Right cardiac atrium (tissue), 5 donors: ENCODE measurements at regions not wholly inside any gene's neighbourhood (a gene's known extent, or its start where the extent isn't known, plus 50 kb on each side); places are given as distances from the start of the nearest gene placed in this dataset.
"Not testable (repeated sequence)": the region's sequence is repeated elsewhere in the genome, so short reads cannot be mapped to it uniquely, and the experiment has no call there.

Experiments
- ATAC-seq, 2 donors: fragments of 200-7000 bp; cut with Tn5 transposase; one replicate each; pipeline versions ENCODE4 v1.8.0 to v1.9.1; 2020; ENCODE audit warnings: moderate library complexity in 2 of 2, mild to moderate bottlenecking in 1 of 2
- DNase-seq, 3 donors: peaks; one replicate each; pipeline ENCODE4 v3.0.0-alpha.2; 2020
- H3K27ac ChIP-seq: one replicate; pipeline ENCODE4 v1.5.1; 2013; ENCODE audit warnings: mild to moderate bottlenecking, low read length, control low read depth, moderate library complexity
- H3K27me3 ChIP-seq: one replicate; pipeline ENCODE4 v1.6.1; 2013; ENCODE audit not compliant: control insufficient read depth, insufficient read depth
- H3K4me1 ChIP-seq: one replicate; pipeline ENCODE4 v1.6.1; 2013; ENCODE audit warnings: low read length; ENCODE audit not compliant: control insufficient read depth, insufficient read depth
- H3K4me3 ChIP-seq: one replicate; pipeline ENCODE4 v1.5.1; 2013; ENCODE audit warnings: low read length, control low read depth
- H3K9me3 ChIP-seq: one replicate; pipeline ENCODE4 v1.6.1; 2013; ENCODE audit warnings: low read length; ENCODE audit not compliant: control insufficient read depth
- WGBS: extraction: QIAGEN DNeasy Blood & Tissue Kit; methylation state at CpG from one replicate; pipeline ENCODE4 v1.1.7; 2013; 5-methylcytosine and 5-hydroxymethylcytosine counted together
- intact Hi-C, 4 donors: fragments of 100-400 bp; cut with DNase I; formaldehyde crosslinking; loops; one replicate each; pipeline versions ENCODE4 v1.11.0 to v1.14.0; 2022 to 2023
- donor health status: healthy with polysubstance abuse.
- donor health status: DM: no; HTN: yes; CAD: no.
- donor health status: DM: no; HTN: no; CAD: no.
- donor health status: DM: no; HTN: yes; CAD: no; lungs with severe emphysema.
- donor health status: DM: yes; HTN: yes; CAD: no.

GRCh38 chr3:192063570-192063969, 602.6 kb downstream of the PYDC2 start:
- Histone ChIP-seq H3K27me3 (no peaks in the 10 kb centered on the region), H3K27ac (no peak overlapping the region), H3K4me3 (peak overlapping the region; percentile 30), H3K9me3 (no peaks in the 10 kb centered on the region), H3K4me1 (no peaks in the 10 kb centered on the region)
- intact Hi-C loops, result no loop called here
- WGBS, result 23% methylated on average over 16 of the region's 16 CpGs
- ATAC-seq, result peak; percentile 55 to 72
- DNase-seq, result peak; percentile 25 to 74 (median 62)

GRCh38 chr3:192064959-192065358, 604.0 kb downstream of the PYDC2 start:
- H3K27me3 ChIP-seq, result no peaks in the 10 kb centered on the region

GRCh38 chr3:192066253-192066652, 605.3 kb downstream of the PYDC2 start:
- intact Hi-C loops, H3K9me3 ChIP-seq, H3K27me3 ChIP-seq, ATAC-seq, H3K4me3 ChIP-seq, H3K27ac ChIP-seq, H3K4me1 ChIP-seq: not testable (repeated sequence)
- 94% methylated on average over 14 of the region's 14 CpGs for WGBS
- peak in 1 of 3 donors; percentile 18 for DNase-seq

More at GRCh38 chr3:192064959-192065358, 604.0 kb downstream of the PYDC2 start:
- no peaks in the 10 kb centered on the region for H3K9me3 ChIP-seq
- no peak for ATAC-seq
- H3K4me3 ChIP-seq, result no peak overlapping the region
- intact Hi-C loops, result no loop called here
- 68% methylated on average over 1 of the region's 1 CpG for WGBS
- no peak overlapping the region for H3K27ac ChIP-seq
- H3K4me1 ChIP-seq, result no peaks in the 10 kb centered on the region
- DNase-seq, result no peak

GRCh38 chr3:192068464-192069254, 607.7 kb downstream of the PYDC2 start:
- intact Hi-C loops, result no loop called here
- DNase-seq (no peak), ATAC-seq (no peak)
- Histone ChIP-seq H3K9me3 (no peaks in the 10 kb centered on the region), H3K4me3 (no peak overlapping the region), H3K27ac (no peak overlapping the region), H3K4me1 (no peaks in the 10 kb centered on the region), H3K27me3 (no peaks in the 10 kb centered on the region)
- 82% methylated on average over 3 of the region's 3 CpGs for WGBS

- Histone ChIP-seq H3K4me1 (no peaks in the 10 kb centered on the region), H3K4me3 (no peak overlapping the region), H3K27me3 (no peaks in the 10 kb centered on the region), H3K27ac (no peak overlapping the region), H3K9me3 (no peaks in the 10 kb centered on the region)
- no peak for ATAC-seq
- DNase-seq, result peak in 1 of 3 donors; percentile 16
- intact Hi-C loops, result no loop called here
- WGBS, result 35% methylated on average over 5 of the region's 5 CpGs
Observed at GRCh38 chr3:192077795-192078497, 617.0 kb downstream of the PYDC2 start.

GRCh38 chr3:192079098-192079497, 618.1 kb downstream of the PYDC2 start:
- Histone ChIP-seq H3K4me3 (no peak overlapping the region), H3K4me1 (no peaks in the 10 kb centered on the region), H3K27me3 (no peaks in the 10 kb centered on the region), H3K27ac (no peak overlapping the region), H3K9me3 (no peaks in the 10 kb centered on the region)
- 79% methylated on average over 1 of the region's 1 CpG for WGBS
- ATAC-seq, result no peak
- intact Hi-C loops, result no loop called here
- no peak for DNase-seq

- intact Hi-C loops, result no loop called here
- 44% methylated on average over 1 of the region's 1 CpG for WGBS
- Histone ChIP-seq H3K27me3 (no peaks in the 10 kb centered on the region), H3K9me3 (no peaks in the 10 kb centered on the region), H3K4me3 (no peak overlapping the region), H3K27ac (no peak overlapping the region), H3K4me1 (no peaks in the 10 kb centered on the region)
- DNase-seq, result no peak
- no peak for ATAC-seq
Observed at GRCh38 chr3:192080336-192080735, 619.4 kb downstream of the PYDC2 start.

- Histone ChIP-seq H3K27me3 (no peaks in the 10 kb centered on the region), H3K4me1 (no peaks in the 10 kb centered on the region), H3K9me3 (no peaks in the 10 kb centered on the region), H3K27ac (no peak overlapping the region), H3K4me3 (no peak overlapping the region)
- DNase-seq (no peak), ATAC-seq (no peak)
- intact Hi-C loops, result no loop called here
- WGBS, result 51% methylated on average over 5 of the region's 5 CpGs
Observed at GRCh38 chr3:192082730-192083660, 622.0 kb downstream of the PYDC2 start.
